Caco-2 (cell line): ENCODE measurements at regions not wholly inside any gene's neighbourhood (a gene's known extent, or its start where the extent isn't known, plus 50 kb on each side); places are given as distances from the start of the nearest gene placed in this dataset.

Experiments used
- BruUV-seq: library from RNA; stranded (reverse); fragments of 400-500 nt; replicated peaks from 2 replicates; lab custom pipeline; 2021; lab: Mats Ljungman, UMichigan
- CTCF ChIA-PET: fragments of 300-600 bp; sonication (Branson Sonifier 250); formaldehyde crosslinking; loops from one replicate; lab custom pipeline; 2022; ENCODE audit warnings: antibody characterized with exemption; lab: Charles Lee
- POLR2A ChIA-PET: fragments of 300-600 bp; sonication (Branson Sonifier 250); formaldehyde crosslinking; loops from one replicate; lab custom pipeline; 2022; ENCODE audit warnings: antibody characterized with exemption; lab: Charles Lee
- DNase-seq, 2 experiments: peaks; one replicate each; pipeline versions ENCODE4 v3.0.0 to v3.0.0-alpha.2; 2020 to 2022
- H3K27me3 ChIP-seq: replicated peaks from 2 replicates; pipeline ENCODE4 v1.6.0; 2011; ENCODE audit warnings: low read length; ENCODE audit not compliant: control insufficient read depth, insufficient read depth
- H3K36me3 ChIP-seq: 2 replicates; pipeline ENCODE4 v1.5.1; 2011; ENCODE audit warnings: low read length; ENCODE audit not compliant: control insufficient read depth, insufficient read depth
- H3K4me1 ChIP-seq: fragments of 250-450 bp; sonication (Bioruptor Pico); 2 replicates; pipeline ENCODE4 v1.5.1; 2020; ENCODE audit warnings: mild to moderate bottlenecking
- H3K4me3 ChIP-seq: 2 replicates; pipeline ENCODE4 v1.5.1; 2011; ENCODE audit warnings: low read depth, mild to moderate bottlenecking, control low read depth, low read length
- H3K9me3 ChIP-seq: fragments of 250-450 bp; sonication (Bioruptor Pico); 2 replicates; pipeline ENCODE4 v1.5.1; 2020; ENCODE audit warnings: mild to moderate bottlenecking, moderate library complexity
- H3K27ac Mint-ChIP-seq: one replicate; pipeline ENCODE4 v1.8.0; 2022; ENCODE audit warnings: mixed read lengths; ENCODE audit not compliant: unreplicated experiment
- H3K27me3 Mint-ChIP-seq: one replicate; pipeline ENCODE4 v1.8.0; 2022; ENCODE audit warnings: mixed read lengths; ENCODE audit not compliant: insufficient read depth, unreplicated experiment
- H3K36me3 Mint-ChIP-seq: one replicate; pipeline ENCODE4 v1.8.0; 2022; ENCODE audit warnings: mild to moderate bottlenecking, mixed read lengths; ENCODE audit not compliant: insufficient read depth, unreplicated experiment
- H3K4me1 Mint-ChIP-seq: one replicate; pipeline ENCODE4 v1.8.0; 2022; ENCODE audit warnings: low read depth, mixed read lengths; ENCODE audit not compliant: unreplicated experiment
- H3K4me3 Mint-ChIP-seq: one replicate; pipeline ENCODE4 v1.8.0; 2022; ENCODE audit warnings: mild to moderate bottlenecking, moderate library complexity, mixed read lengths; ENCODE audit not compliant: unreplicated experiment
- H3K9me3 Mint-ChIP-seq: one replicate; pipeline ENCODE4 v1.8.0; 2022; ENCODE audit warnings: mixed read lengths; ENCODE audit not compliant: unreplicated experiment
- intact Hi-C: fragments of 100-400 bp; cut with micrococcal nuclease; formaldehyde crosslinking; loops from one replicate; pipeline ENCODE4 v1.10.0; 2022; ENCODE audit not compliant: unreplicated experiment
- TF ChIP-seq, protein P1 (sequence below), 2 experiments: fragments of 200-600 bp in 1 of 2; IDR thresholded peaks; 1 replicate in 1 of 2; 2 replicates in 1 of 2; pipeline versions ENCODE4 v1.5.1 to v1.8.0; 2011 to 2022; ENCODE audit warnings: antibody characterized with exemption in 1 of 2, control low read depth in 1 of 2, inconsistent platforms in 1 of 2, low read depth in 1 of 2, low read length in 1 of 2, mild to moderate bottlenecking in 1 of 2, moderate library complexity in 1 of 2; ENCODE audit not compliant: insufficient read depth in 1 of 2, severe bottlenecking in 1 of 2, unreplicated experiment in 1 of 2

DNA sequence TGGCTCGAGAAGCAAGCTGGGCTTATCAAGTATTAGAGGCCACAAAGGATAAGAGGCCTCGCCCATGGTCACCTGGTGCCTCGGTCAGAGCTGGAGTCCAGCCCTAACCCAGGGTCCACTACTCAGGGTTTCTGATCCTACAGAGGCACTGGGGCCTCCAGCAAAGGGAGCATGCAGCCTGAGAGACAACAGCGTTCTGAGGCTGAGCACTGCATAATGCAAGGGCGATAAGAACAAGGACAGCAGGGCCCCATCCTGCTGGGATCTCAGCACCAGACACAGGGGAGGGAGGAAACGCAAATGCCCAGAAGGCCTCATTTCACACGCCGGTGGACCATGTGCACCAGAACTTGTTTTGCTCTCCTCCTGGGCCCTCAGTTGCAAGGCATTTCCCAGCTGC lies 63.0 kb downstream of the C5orf15 start:
- BruUV-seq: no TSS peak
- TF ChIP-seq, protein P1, sequence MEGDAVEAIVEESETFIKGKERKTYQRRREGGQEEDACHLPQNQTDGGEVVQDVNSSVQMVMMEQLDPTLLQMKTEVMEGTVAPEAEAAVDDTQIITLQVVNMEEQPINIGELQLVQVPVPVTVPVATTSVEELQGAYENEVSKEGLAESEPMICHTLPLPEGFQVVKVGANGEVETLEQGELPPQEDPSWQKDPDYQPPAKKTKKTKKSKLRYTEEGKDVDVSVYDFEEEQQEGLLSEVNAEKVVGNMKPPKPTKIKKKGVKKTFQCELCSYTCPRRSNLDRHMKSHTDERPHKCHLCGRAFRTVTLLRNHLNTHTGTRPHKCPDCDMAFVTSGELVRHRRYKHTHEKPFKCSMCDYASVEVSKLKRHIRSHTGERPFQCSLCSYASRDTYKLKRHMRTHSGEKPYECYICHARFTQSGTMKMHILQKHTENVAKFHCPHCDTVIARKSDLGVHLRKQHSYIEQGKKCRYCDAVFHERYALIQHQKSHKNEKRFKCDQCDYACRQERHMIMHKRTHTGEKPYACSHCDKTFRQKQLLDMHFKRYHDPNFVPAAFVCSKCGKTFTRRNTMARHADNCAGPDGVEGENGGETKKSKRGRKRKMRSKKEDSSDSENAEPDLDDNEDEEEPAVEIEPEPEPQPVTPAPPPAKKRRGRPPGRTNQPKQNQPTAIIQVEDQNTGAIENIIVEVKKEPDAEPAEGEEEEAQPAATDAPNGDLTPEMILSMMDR (IDR thresholded peaks at IDR 0.05; ENCODE audit: insufficient read depth in 1 of 2, low read depth in 1 of 2, low read length in 1 of 2, severe bottlenecking in 1 of 2, unreplicated experiment in 1 of 2): no peak
- Histone ChIP-seq H3K36me3 (no peaks in the 10 kb centered on the region), H3K27me3 (no peaks in the 10 kb centered on the region), H3K4me1 (no peaks in the 10 kb centered on the region), H3K4me3 (no peak overlapping the region), H3K9me3 (no peaks in the 10 kb centered on the region)
- Mint-ChIP-seq H3K4me3 (no peak overlapping the region), H3K36me3 (no peaks in the 10 kb centered on the region), H3K27me3 (no peaks in the 10 kb centered on the region), H3K9me3 (no peaks in the 10 kb centered on the region), H3K4me1 (no peaks in the 10 kb centered on the region), H3K27ac (no peak overlapping the region)
- intact Hi-C loops: no loop called here
- no peak for DNase-seq
- ChIA-PET POLR2A (no interaction called here), CTCF (no interaction called here)

DNA sequence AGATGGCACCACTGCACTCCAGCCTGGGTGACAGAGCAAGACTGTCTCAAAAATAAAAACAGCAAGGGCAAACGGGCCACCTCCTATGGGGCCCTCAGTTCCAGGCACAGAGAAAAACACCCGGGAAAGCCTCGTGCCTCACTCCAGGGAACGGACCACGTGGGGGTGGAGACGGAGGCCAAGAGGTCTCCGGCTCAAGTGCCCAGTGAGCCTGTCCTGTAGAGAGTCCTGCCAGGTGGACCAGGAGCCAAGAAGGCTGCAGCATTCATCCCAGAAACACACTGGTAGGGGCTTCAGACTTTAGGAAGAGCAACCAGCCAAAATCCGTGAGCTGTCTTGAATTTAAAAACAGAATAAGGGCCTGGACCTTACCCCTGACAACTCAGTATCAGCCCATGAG lies 63.8 kb downstream of the C5orf15 start:
- H3K4me3 Mint-ChIP-seq: no peak overlapping the region
- no peaks in the 10 kb centered on the region for H3K9me3 Mint-ChIP-seq
- POLR2A ChIA-PET: no interaction called here
- DNase-seq: no peak
- H3K27ac Mint-ChIP-seq: no peak overlapping the region
- H3K27me3 ChIP-seq: no peaks in the 10 kb centered on the region
- CTCF ChIA-PET: no interaction called here
- H3K27me3 Mint-ChIP-seq: no peaks in the 10 kb centered on the region
- H3K36me3 ChIP-seq: no peaks in the 10 kb centered on the region
- H3K36me3 Mint-ChIP-seq: no peaks in the 10 kb centered on the region
- H3K9me3 ChIP-seq: no peaks in the 10 kb centered on the region
- no peaks in the 10 kb centered on the region for H3K4me1 Mint-ChIP-seq
- intact Hi-C loops: no loop called here
- no peak overlapping the region for H3K4me3 ChIP-seq
- H3K4me1 ChIP-seq: no peaks in the 10 kb centered on the region
- BruUV-seq: no TSS peak
- TF ChIP-seq, protein P1 (IDR thresholded peaks at IDR 0.05; ENCODE audit: insufficient read depth in 1 of 2, low read depth in 1 of 2, low read length in 1 of 2, severe bottlenecking in 1 of 2, unreplicated experiment in 1 of 2): no peak

DNA sequence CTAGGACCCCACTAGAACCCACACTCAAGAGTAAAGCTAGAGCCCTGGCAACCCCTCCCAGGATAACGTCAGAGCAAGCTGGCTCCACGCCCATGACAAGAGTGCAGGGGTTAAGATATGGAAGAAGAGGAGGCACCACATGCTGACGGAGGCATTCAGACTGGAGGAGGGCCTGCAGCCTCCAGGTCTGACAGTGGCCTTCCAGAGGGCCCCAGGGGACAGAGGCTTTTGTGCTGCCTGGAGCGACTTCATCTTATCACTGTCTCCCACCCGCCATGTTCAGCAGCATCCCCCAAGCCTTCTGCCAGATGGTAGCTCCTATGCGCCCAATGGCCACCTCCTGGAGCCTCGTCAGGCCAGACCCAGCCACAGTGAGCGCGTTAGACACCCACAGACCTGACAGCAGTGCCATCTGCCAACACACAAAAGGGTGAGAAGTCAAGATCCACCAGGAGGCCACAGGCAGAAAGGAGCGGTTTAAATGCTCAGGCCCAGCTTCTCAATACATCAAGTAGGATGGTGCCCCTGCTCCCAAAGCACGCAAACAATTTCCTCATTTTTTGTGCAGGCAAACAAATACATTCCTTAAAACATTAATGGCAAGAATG lies 65.8 kb downstream of the C5orf15 start:
- H3K9me3 ChIP-seq: no peaks in the 10 kb centered on the region
- intact Hi-C loops: no loop called here
- Mint-ChIP-seq H3K27ac (no peak overlapping the region), H3K4me3 (no peak overlapping the region), H3K9me3 (no peaks in the 10 kb centered on the region), H3K36me3 (no peaks in the 10 kb centered on the region), H3K4me1 (no peaks in the 10 kb centered on the region), H3K27me3 (peaks cover 3% of the 10 kb centered on the region)
- BruUV-seq: no TSS peak
- no peaks in the 10 kb centered on the region for H3K36me3 ChIP-seq
- TF ChIP-seq, protein P1 (IDR thresholded peaks at IDR 0.05; ENCODE audit: insufficient read depth in 1 of 2, low read depth in 1 of 2, low read length in 1 of 2, severe bottlenecking in 1 of 2, unreplicated experiment in 1 of 2): no peak
- no peaks in the 10 kb centered on the region for H3K27me3 ChIP-seq
- CTCF ChIA-PET: interaction anchor here (0.6 kb wide), 1 partner anchor 98 kb away, joined by 9 read pairs; no protein-coding TSS in a partner anchor
- H3K4me3 ChIP-seq: no peak overlapping the region
- DNase-seq: no peak
- POLR2A ChIA-PET: no interaction called here
- H3K4me1 ChIP-seq: no peaks in the 10 kb centered on the region
